NCI-H1092 treated with DMSO at 0.1 percent for 48 hours (cell line): ENCODE measurements at regions not wholly inside any gene's neighbourhood (a gene's known extent, or its start where the extent isn't known, plus 50 kb on each side); places are given as distances from the start of the nearest gene placed in this dataset.

Experiments
- DNase-seq: peaks from one replicate; lab custom pipeline; 2025; lab: John Stamatoyannopoulos, UW

DNA sequence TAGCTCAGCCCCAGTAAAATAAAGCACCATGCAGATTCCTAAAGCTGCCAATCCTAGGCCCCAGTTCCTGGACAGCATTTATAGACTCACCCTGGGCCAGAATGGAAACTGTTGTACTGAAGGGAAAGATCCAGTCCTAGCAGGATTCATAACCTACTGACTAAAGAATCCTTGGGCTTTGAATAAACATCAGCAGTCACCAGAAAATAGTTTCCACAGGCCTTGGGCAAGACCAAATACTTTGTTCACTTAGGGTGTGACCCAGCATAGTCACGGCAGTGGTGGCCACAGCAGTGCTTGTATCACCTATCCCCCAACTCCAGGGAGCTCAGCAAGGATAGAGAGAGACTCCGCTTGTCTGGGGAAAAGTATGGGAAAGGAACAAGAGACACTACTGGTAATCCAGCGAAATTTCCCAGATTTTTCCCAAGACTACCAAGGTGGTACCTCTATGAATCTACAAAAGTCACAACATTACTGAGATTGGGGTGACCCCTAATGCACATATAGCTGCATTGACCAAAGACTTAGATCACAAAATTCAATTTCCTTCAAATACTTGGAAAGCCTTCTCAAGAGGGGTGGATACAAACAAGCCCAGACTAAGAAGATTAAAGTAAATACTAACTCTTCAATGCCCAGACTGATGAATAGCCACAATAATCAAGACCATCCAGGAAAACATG lies 748.1 kb upstream of the LRATD1 start:
- no peak for DNase-seq

DNA sequence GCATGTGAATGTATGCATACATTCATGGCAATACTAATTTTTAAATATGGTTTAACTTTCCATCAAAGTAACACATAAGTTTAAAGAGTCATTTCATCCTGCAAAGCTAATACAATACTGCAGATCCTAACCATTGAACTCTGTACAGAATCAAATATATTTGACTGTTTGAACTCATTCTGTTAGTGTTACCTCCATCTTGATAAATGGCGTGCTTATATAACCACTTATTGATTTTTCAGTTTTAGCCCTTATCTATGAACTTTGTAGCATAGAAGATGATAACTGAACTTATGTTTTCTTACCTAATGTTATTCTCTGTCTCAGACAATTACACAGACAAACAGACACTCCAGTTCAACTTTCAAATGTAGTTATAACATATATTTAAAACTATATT lies 731.0 kb upstream of the LRATD1 start:
- DNase-seq: no peak

DNA sequence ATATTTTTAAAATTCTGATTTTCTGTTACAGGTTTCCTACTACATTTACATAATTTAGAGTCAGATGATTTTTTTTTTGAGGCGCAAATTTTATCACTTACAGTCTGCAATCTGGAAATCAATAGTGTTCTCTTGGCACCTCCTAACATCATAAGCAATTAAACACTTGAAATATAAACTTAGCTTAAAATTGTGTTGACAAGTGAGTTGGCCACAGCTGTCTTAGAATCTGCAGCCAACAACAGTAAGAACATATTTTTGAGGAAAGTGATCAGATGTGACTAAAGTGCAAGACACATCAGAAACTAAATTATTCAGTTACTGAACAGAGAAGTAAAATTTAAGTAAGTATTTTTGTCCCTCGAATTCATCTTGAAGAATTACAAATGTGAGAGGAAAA lies 726.7 kb upstream of the LRATD1 start:
- DNase-seq: no peak

DNA sequence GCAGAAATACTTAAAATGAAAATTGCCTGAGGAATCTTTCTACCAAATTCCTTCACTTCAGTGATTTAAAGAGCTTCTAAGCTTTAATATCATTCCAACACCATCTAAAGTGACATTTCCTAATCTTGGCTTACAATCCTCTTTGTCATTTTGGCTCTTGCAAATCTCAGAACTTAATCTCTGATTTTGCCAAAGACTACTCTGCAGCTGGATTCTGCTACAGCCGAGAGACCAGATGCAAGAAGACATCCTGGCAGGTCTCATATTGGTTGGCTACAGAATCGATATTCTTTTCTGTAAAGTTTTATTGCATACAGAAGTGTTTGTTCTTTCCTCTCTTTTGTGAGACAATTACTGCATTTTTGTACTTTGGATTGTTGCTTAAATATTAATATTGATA lies 716.5 kb upstream of the LRATD1 start:
- DNase-seq: no peak

DNA sequence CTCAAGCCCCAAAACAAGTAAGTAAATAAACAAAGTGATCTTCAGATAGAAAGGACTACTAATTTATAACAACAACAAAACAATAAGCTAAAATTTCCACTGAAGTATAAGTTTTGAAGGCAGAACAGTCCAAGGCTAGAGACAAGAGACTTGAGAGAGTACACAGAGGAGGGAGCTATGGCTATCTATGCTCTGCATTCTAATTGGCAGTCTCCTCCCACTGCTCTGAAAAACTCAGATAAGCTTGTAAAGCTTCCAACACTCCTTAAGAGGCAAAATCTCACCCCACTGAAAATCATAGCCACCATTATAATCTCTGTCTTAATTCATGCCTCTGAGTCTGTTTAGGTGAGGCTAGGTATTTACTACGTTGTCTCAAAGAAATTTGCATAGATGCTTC lies 714.6 kb upstream of the LRATD1 start:
- DNase-seq: no peak

DNA sequence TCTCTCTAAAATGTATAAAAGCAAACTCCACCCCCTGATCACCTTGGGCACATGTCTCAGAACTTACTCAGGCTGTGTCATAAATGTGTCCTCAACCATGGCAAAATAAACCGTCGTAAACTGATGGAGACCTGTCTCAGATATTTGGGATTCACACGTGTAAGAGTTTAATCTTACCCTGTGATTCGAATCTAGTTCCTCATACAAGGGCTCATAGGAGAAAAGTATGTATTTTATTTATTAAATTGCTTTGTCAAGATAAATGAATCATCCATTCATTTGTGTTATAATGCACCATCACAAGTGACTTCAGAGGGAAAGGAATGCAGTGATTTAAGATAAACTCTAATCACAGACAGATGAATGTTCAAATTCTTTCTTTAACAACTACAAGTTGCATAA lies 712.5 kb upstream of the LRATD1 start:
- no peak for DNase-seq

DNA sequence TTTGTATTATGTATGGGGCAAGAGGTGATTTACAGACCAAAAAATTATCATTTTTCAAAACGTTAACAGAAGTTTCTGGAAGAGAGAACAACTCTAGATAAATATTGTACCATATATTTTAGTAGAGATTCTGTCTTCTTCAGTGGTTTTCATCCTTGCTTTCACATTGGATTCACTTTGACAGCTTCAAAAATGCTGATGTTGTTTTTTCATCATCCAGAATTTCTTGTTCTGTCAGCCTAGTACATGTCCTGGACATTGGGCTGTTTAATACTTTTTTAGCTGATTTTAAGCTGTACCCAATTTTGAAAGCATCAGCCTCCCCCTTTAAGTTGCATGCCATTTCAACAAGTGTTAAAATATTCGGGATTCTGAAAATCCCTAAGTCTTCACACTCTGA lies 711.3 kb upstream of the LRATD1 start:
- DNase-seq: no peak

DNA sequence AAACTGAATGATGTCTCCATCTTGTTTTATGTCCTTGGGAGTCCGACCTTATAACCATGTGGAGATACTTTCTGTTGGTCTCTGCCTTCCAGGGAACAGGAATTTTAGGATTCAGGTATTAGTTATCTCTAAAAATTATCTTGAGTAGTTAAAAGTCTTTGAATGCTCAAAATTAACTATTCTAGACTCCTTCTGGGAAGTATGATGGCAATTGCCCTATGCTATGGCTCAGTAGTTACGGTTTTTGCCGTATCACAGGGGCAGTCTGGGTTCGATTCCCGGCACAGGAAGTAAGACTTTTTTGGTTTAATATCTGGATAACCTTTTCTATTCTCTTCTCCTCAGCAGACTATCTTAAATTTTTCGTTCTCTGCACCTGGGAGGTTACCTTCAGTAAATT lies 708.7 kb upstream of the LRATD1 start:
- no peak for DNase-seq

DNA sequence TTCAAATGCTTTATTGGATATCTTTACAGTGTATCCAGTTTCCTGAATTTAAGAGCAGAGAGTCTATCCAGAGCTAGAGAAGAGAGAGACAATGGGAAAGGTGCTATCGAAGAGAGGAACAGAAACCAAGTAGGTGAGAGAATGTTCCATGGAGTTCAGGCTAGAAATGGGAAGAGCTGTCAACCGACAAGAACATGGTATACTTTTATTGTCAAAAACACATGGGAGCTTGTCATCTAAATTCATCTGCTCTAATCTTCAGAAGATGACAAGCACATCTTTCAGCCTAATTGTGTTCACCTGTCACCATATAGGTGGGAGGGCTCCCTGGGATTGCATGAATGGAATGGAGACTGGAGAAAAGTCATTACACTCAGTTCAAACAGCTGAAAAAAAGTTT lies 690.4 kb upstream of the LRATD1 start:
- no peak for DNase-seq

DNA sequence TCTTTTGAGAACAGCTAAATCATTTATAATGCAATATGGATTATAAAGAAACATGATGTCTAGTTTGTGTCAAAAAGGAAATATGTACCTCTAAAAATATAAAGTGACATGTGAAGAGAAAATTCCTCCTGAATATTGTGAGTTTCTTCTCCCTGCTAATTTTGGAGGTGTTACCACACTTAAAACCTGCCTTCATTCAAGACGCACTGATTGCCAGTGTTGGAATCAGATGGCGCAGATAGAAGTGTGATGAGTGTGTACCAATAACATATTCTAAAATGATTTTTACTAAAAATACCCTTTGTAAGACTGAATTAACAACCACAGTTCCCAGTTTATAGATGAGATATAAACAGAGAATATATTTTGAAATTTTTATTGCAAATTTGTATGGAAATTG lies 681.8 kb upstream of the LRATD1 start:
- no peak for DNase-seq

DNA sequence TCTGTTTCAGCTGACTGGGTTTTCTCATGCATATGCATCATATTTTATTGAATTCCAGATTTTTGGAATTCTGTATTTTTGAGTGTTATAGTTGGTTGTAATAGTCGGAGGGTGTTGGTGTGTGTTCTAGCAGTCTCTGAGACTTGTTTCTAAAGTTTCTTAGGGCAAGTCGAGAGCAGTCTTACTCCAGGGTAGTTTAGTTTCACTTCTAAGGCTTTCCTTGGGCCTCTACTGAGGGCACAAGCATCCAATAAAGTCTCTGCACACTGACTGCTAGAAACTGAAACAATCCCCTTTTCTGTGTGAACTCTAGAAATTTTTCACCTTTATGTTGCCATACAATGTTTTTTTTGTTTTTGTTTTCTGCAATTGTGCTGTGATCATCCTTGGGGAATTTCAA lies 663.7 kb upstream of the LRATD1 start:
- no peak for DNase-seq

DNA sequence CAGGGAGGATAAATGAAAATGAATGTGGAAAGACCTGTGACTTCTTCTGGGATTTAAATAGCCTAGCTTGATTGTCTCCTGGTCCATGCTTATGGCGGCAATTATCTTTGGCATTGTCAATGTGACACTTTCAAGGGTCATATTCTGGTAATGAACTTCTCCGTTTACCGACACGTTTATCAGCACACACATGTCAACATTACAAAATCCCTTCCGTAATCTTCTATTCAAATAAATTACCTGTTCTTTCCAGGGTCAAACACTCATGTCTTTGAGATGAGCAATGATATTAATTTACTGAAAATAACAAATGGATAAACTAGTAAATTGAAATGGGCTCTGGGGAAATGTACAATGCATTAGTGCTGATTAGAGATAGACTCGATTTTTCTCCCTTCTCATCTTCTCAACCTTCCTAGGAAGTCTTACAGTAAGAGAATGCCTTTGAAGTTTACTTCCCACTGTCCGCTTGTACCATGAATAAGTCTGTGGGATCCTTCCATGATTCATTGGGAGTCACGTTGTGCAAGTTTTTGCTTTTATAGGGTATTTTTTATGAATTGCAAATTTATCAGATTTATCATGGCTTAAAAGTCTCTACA lies 646.3 kb upstream of the LRATD1 start:
- no peak for DNase-seq

DNA sequence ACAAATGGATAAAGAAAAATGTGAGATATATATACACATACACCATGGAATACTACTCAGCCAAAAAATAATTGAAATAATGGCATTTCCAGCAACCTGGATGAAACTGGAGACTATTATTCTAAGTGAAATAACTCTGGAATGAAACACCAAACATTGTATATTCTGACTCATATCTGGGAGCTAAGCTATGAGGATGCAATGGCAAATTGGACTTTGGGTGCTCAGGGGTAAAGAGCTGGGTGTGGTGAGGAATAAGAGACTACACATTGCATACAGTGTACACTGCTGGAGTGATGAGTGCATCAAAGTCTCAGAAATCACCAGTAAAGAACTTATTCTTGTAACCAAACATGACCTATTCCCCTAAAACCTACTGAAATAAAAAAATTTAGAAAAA lies 636.0 kb upstream of the LRATD1 start:
- DNase-seq: no peak

DNA sequence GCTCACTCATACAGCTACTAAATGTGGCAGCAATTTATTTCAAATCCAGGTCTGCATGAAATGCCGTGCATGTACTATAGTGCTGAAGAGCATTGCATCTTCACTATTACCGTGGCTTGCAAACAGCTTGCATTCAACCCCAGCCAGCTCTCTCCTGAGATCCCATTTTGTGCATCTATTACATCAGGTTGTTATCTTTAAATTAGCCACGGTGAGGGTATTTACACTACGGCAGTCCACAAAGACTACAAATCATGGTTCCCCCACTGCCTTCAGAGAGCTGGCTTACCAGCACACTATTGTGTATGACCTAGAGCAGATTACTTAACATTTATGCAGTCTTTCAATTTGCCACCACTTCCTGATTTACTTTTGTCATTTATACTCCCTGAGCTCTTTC lies 621.3 kb upstream of the LRATD1 start:
- DNase-seq: no peak

DNA sequence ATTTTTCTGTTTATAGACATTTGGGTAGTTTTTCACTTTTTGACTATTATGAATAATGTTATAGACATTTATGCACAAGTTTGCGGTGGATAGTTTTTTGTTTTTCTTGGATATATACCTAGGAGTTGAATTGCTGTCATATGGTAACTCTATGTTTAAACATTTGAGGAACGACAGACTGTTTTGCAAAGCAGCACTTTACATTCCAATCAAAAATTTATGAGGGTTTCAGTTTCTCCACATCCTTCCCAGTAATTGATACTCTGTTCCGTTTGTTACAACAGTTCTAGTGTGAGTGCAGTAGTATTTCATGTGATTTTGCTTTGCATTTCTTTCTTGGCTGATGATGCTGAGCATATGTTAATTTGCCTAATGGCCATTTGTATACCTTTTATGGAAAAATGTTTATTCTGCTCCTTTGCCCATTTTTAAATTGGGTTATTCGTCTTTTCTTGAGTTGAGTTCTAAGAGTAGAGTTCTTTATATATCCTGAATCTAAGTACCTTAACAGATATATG lies 617.3 kb upstream of the LRATD1 start:
- no peak for DNase-seq

DNA sequence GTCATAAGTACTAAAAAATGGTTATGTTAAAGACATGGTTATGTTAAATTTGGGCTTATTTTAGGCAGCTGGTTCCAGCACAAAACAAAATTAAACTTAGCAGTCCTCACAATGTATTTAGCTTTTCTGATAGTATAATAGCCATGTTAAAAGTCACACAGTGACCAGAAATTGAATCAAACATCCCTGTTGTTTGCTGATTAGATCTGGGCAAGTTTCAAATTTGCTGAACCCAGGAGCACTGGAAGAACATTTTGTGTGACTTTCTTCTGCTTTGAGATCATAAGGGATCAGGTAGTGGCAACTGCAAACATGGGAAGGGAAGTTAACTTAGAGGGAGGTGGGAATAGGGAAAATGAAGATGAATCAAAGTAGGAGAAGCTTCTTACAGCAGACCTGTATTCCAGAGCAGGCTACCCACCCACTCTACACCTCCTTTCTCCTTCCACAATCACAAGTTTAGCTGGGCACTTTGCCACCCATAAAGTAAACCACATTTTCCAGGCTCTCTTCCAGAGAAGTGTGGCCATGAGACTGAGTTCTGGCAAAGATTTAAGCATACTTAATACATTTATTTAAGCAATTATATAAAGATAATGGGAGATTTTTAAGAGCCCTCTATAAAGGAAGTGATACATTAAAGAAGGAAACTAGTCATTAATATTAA lies 616.1 kb upstream of the LRATD1 start:
- DNase-seq: no peak

DNA sequence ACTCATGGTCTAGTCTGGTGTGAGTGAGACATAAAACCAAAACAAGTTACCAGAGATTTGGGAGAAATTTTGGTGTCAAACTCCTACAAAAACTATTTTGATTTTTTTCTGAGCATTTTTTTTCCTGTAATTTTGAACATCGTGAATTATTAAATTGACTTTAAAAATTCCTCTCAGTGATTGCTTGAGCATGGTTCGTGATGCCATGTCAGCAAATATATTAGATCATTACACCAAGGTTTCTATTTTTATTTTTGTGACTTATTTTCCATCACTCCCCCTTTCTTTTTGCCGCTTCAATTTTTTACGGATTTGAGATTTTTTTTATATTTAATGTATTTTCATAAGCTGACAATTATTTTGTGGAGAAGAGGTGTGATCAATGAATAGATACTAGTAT lies 613.9 kb upstream of the LRATD1 start:
- DNase-seq: no peak

DNA sequence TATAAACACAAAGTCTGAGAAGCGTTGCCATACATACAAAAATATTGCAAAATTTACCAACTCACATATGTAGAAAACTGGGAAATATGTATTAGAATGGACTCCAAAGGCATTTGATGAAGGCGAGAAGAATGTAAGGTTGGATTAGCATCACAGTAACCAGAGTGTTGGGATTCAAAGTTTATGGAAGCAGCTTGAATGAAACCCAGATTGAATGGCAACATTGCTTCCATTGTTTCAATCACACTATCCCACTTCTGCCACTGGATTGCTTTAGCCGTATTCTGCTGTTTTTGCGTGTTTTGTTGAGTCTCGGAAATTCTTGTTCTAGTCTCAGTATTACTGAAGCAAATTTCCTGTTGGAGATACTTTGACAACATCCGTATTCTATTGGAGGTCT lies 609.0 kb upstream of the LRATD1 start:
- no peak for DNase-seq

DNA sequence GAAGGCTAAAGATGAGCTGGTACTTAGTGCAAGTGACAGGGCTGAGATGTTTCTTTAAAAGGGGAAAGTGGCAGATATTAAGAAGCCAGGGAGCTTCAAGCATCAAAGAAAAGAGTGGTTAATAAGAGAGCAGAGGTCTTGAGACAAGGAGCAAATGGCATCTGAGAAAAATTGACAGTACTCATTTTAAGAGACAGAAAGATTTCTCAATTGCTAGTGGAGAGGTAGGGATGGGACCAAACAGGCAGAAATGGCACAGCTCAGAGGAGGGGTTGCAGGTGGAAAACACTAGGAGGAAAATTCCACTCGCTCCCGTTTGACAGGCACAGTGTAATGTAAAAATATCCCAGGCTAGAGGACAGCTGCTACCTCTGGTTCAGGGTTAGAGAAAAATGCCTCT lies 593.4 kb upstream of the LRATD1 start:
- no peak for DNase-seq

DNA sequence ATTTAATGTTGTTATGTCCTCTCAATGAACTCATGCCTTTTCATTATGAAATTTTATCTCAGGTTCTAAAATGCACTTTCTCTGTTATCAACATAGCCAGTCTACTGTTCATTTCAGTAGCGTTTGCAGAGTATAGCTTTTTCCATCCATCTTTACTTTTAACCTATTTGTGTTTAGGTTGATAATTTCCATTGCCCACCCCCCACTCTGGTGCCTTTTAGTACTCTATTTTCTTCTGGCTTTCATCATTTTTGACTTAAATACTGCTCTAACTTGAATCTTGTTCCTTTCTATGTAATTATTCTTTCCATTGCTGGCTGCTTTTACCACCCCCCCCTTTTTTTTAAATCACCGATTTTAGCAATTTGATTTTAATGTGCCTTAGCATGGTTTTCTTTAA lies 585.0 kb upstream of the LRATD1 start:
- DNase-seq: no peak

DNA sequence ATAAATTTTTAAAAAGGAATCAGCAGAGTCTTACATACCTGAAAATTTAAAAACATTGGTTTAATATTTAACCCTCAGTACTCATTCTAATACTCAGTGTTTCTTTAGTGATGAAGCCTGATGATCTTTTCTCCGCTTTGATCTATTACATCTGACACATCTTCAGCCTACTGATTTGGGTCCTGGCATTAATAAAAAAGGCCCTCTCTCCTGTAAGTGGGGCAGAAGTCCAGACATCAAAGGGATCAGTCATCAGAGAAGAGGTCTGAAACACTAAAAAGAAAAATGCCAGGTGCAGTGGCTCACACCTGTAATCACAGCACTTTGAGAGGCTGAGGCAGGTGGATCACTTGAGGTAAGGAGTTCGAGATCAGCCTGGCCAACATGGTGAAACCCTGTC lies 581.1 kb upstream of the LRATD1 start:
- DNase-seq: no peak

DNA sequence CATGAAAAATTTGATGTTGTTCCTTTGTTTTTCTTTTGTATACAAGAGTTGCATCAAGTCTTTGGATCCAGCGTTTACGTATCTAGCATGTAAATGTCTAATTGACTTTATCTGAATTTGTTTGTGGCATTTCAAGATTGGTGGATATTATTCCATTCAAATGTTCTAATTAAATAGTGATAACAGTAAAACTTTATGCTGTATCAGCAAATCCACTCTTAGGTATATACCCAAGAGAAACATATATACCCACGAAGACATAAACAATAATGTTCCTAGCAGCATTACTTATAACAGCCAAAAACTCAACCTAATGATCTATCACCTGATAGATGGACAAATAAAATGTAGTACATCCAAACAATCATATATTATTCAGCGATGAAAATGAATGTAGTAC lies 579.4 kb upstream of the LRATD1 start:
- no peak for DNase-seq

DNA sequence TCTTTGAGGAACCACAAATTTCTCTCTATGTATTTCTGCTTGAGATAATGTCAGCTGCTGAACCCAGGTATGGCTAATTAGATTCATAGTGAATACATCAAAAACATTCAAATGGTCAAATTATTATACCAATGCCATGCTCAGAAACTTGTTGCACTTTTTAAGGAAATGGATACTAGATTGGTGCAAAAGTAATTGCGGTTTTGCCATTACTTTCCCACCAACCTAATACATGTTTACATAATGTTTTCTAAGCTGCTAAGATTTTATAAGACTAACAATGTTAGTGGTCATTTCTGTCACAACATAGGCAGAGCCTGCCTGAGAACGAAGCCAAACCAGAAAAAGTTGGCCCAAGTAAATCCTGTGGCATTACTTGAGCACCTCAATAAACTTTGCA lies 568.2 kb upstream of the LRATD1 start:
- no peak for DNase-seq

DNA sequence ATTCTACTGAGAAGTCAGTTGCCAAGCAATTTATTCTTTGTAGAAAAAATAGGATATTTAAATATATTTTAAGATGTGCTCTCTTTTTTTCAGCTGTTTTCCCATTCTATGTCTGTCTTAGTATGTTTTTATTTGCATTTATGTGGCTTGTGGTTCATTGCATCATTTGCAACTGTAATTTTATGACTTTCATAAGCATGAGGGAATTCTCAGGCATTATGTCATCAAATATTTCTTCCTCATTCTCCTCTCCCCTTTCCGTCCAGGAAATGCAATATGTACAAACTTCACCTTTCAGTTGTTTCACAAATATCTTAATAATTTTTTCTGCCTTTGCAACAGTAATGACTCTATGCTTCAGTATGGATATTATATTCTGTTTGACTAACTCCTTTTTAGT lies 560.2 kb upstream of the LRATD1 start:
- no peak for DNase-seq
